Neutrophil (primary cell): ENCODE measurements at regions not wholly inside any gene's neighbourhood (a gene's known extent, or its start where the extent isn't known, plus 50 kb on each side); places are given as distances from the start of the nearest gene placed in this dataset.

ENCODE experiments used
- H3K27ac ChIP-seq: fragments of 200-600 bp; sonication (generic); 2 replicates; pipeline ENCODE4 v1.5.1; 2016; ENCODE audit warnings: mild to moderate bottlenecking, moderate library complexity
- H3K27me3 ChIP-seq: fragments of 200-600 bp; sonication (generic); 2 replicates; pipeline ENCODE4 v1.6.0; 2016; ENCODE audit warnings: mild to moderate bottlenecking
- H3K36me3 ChIP-seq: fragments of 200-600 bp; sonication (generic); 2 replicates; pipeline ENCODE4 v1.5.1; 2017
- H3K4me1 ChIP-seq, 2 experiments: fragments of 200-600 bp in 1 of 2; sonication (generic) in 1 of 2; 1 replicate in 1 of 2; 2 replicates in 1 of 2; pipeline versions ENCODE4 v1.5.1 to v1.6.1; 2013 to 2016; ENCODE audit warnings: low read depth in 1 of 2, low read length in 1 of 2, mild to moderate bottlenecking in 1 of 2, moderate library complexity in 1 of 2; ENCODE audit not compliant: control insufficient read depth in 1 of 2, insufficient read depth in 1 of 2
- H3K4me3 ChIP-seq, 2 experiments: fragments of 200-600 bp in 1 of 2; sonication (generic) in 1 of 2; 1 replicate in 1 of 2; 2 replicates in 1 of 2; pipeline ENCODE4 v1.5.1; 2013 to 2016; ENCODE audit warnings: low read depth in 1 of 2, low read length in 1 of 2, mild to moderate bottlenecking in 1 of 2, moderate library complexity in 1 of 2
- H3K9me3 ChIP-seq: fragments of 200-600 bp; sonication (generic); 2 replicates; pipeline ENCODE4 v1.5.1; 2016
- CTCF ChIP-seq: fragments of 200-600 bp; sonication (generic); IDR thresholded peaks from 2 replicates; pipeline ENCODE4 v1.5.1; 2016; ENCODE audit warnings: antibody characterized with exemption

DNA sequence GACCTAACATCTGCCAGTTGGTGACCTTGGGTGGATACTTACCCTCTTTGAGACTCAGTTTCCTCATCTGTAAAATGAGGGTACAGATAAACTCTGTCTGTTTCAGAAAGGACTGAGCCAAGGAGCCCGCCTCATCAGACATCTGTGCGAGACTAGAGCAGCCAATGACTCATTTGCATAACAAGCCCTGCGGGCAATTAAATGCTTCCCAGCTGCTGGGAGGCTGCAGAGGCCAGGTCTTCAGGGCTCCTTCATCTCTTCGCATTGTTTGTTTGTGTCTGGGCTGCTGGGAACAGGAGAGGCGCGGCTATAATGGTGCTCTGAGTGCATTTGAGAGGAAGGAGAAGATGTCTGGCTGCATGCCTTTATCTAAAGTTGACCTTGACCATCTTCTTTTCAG, 85.0 kb downstream of the ADRA2C start:
- H3K9me3 ChIP-seq, result no peaks in the 10 kb centered on the region
- no peaks in the 10 kb centered on the region for H3K36me3 ChIP-seq
- no peak overlapping the region for H3K4me3 ChIP-seq
- H3K27me3 ChIP-seq, result peaks cover 14% of the 10 kb centered on the region
- no peak overlapping the region for H3K27ac ChIP-seq
- no peak for TF ChIP-seq CTCF
- H3K4me1 ChIP-seq, result no peaks in the 10 kb centered on the region

DNA sequence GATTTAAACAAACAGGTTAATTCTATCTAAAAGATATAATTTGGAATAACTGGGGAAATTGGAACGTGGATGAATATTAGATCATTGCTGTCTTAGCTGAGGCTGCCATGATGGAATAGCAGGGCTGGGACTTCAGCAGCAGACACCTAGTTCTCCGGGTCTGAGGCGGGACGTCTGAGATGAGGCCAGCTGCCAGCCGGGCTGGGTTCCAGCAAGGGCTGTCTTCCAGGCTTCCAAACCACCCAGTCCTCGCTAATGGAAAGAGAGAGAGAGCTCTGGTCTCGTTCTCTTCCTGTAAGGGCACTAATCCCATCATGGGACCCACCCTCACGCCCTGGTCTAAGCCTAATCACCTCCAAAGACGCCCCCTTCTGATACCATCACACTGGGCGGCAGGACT, 85.7 kb downstream of the ADRA2C start:
- no peak overlapping the region for H3K4me3 ChIP-seq
- no peak for TF ChIP-seq CTCF
- H3K36me3 ChIP-seq, result no peaks in the 10 kb centered on the region
- H3K4me1 ChIP-seq, result no peaks in the 10 kb centered on the region
- peaks cover 14% of the 10 kb centered on the region for H3K27me3 ChIP-seq
- no peaks in the 10 kb centered on the region for H3K9me3 ChIP-seq
- H3K27ac ChIP-seq, result no peak overlapping the region

- H3K27me3 ChIP-seq, result peaks cover 14% of the 10 kb centered on the region
- no peak overlapping the region for H3K4me3 ChIP-seq
- no peaks in the 10 kb centered on the region for H3K4me1 ChIP-seq
- no peak for TF ChIP-seq CTCF
- no peaks in the 10 kb centered on the region for H3K9me3 ChIP-seq
- H3K36me3 ChIP-seq, result no peaks in the 10 kb centered on the region
- H3K27ac ChIP-seq, result no peak overlapping the region
Measured at GRCh38 chr4:3852309-3852708, 86.1 kb downstream of the ADRA2C start.

DNA sequence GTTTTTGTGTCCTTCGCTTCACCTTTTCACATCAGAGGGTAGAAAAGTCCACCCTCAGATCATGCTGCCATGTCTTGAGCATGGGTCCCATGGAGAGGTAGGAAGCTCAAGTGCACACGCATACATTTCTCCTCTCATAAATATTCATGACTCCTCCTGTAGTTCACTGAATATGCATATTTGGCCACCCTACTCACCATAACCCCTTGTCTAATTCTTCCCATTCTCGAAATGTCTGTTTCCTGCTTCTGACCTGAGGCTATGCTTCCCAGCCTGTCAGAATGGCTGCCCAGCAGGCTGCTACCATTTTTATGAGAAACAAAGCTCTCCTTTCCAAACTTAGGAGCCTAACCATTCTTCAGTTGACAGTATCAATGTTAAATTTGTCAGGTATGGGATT, 86.5 kb downstream of the ADRA2C start:
- Histone ChIP-seq H3K36me3 (no peaks in the 10 kb centered on the region), H3K27me3 (peaks cover 14% of the 10 kb centered on the region), H3K4me1 (no peaks in the 10 kb centered on the region), H3K27ac (no peak overlapping the region), H3K4me3 (no peak overlapping the region), H3K9me3 (no peaks in the 10 kb centered on the region)
- TF ChIP-seq CTCF, result no peak

DNA sequence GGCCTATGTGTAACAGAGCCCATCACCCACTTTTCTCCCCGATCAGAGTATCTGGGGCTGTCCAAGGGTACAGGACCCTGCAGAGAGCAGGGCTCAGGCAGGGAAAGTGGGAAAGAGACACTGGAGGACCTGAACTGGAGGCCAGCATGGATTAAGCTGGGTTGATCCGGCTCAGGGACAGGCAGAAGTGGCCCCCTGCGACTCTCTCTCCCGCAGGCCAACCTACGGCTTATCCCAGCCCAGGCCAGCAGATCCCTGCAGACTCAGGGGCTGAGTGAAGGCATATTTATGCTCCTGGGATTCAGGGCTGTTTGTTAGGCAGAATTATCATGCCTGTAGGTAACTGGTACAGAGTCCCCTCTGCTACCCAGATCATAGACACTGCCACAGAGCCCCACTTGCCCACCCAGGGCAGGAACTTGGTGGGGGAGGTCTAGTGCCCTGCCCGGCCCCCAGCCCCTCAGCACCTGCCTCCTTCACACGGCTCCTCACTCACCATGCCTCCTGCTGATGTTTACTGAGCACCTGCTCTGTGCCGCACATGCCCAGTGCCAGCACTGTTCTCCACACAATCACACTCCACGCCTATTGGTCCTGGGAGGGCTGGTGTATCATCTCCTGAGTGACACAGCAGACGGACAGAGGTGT, 87.3 kb downstream of the ADRA2C start:
- TF ChIP-seq CTCF, result no peak
- H3K4me3 ChIP-seq, result no peak overlapping the region
- no peaks in the 10 kb centered on the region for H3K36me3 ChIP-seq
- H3K9me3 ChIP-seq, result no peaks in the 10 kb centered on the region
- peaks cover 22% of the 10 kb centered on the region for H3K27me3 ChIP-seq
- no peaks in the 10 kb centered on the region for H3K4me1 ChIP-seq
- H3K27ac ChIP-seq, result no peak overlapping the region

DNA sequence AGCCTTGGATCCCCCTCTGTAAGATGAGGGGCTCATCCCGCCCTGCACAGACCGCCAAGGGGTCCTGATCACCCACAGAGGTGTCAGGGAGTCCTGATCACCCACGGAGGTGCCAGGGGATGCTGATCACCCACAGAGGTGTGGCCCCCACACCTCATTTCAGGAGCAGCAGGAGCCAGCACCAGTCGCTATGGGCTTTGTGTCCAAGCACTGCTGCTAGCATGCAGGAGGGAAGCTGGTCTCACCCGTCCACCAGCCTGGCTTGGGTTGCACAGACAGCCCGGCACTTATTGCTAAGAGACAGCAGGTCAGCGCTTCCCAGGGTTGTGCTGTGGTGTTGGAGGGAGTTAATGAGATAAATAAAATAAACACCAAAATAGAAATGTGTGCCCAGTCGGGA, 88.5 kb downstream of the ADRA2C start:
- no peak overlapping the region for H3K27ac ChIP-seq
- no peaks in the 10 kb centered on the region for H3K36me3 ChIP-seq
- no peak for TF ChIP-seq CTCF
- no peak overlapping the region for H3K4me3 ChIP-seq
- no peaks in the 10 kb centered on the region for H3K9me3 ChIP-seq
- no peaks in the 10 kb centered on the region for H3K4me1 ChIP-seq
- H3K27me3 ChIP-seq, result peaks cover 26% of the 10 kb centered on the region
